D721Med (cell line): ENCODE measurements at regions not wholly inside any gene's neighbourhood (a gene's known extent, or its start where the extent isn't known, plus 50 kb on each side); places are given as distances from the start of the nearest gene placed in this dataset.

Source experiments
- DNase-seq: peaks from one replicate; pipeline ENCODE4 v3.0.0; 2011; ENCODE audit warnings: low spot score; ENCODE audit not compliant: insufficient read length
- FAIRE-seq: peaks from 2 replicates; lab custom pipeline; 2011; peaks lifted over from hg19 to GRCh38; lab: Jason Lieb, UNC
- CTCF ChIP-seq: IDR thresholded peaks from 2 replicates; pipeline ENCODE4 v1.5.1; 2012; ENCODE audit warnings: mild to moderate bottlenecking, control low read depth; ENCODE audit not compliant: insufficient read depth; ENCODE audit errors: missing control alignments

GRCh38 chr11:116144387-116144958, 628.3 kb downstream of the BUD13 start:
- FAIRE-seq (no peak), DNase-seq (no peak)
- no peak for TF ChIP-seq CTCF

GRCh38 chr11:116138280-116138679, 634.1 kb upstream of the CADM1 start:
- TF ChIP-seq CTCF, result no peak
- FAIRE-seq (no peak), DNase-seq (no peak)

GRCh38 chr11:116137753-116138152, 633.5 kb upstream of the CADM1 start:
- FAIRE-seq, result no peak
- no peak for TF ChIP-seq CTCF
- DNase-seq, result no peak

- TF ChIP-seq CTCF, result no peak
- DNase-seq (no peak), FAIRE-seq (no peak)
Measured at GRCh38 chr11:116136987-116137674, 632.9 kb upstream of the CADM1 start.

GRCh38 chr11:116135891-116136290, 631.7 kb upstream of the CADM1 start:
- FAIRE-seq, result no peak
- DNase-seq, result no peak
- TF ChIP-seq CTCF, result no peak

- FAIRE-seq (no peak), DNase-seq (no peak)
- TF ChIP-seq CTCF, result no peak
Measured at GRCh38 chr11:116134450-116134849, 630.2 kb upstream of the CADM1 start.
